ENCODE measurements at regions not wholly inside any gene's neighbourhood (a gene's known extent, or its start where the extent isn't known, plus 50 kb on each side); places are given as distances from the start of the nearest gene placed in this dataset.

GRCh38 chr11:101692980-101693379 lies 109.2 kb upstream of the TRPC6 start:
- TF ChIP-seq MAX (IDR thresholded peaks at IDR 0.05): no peak
- no peak for TF ChIP-seq CREB1 (IDR thresholded peaks at IDR 0.05; ENCODE audit: low read depth)
- TF ChIP-seq TAF1 (IDR thresholded peaks at IDR 0.05; ENCODE audit: low read depth): no peak
- TF ChIP-seq RAD21 (IDR thresholded peaks at IDR 0.05; ENCODE audit: low read depth): no peak
- TF ChIP-seq ZBTB7A (IDR thresholded peaks at IDR 0.05; ENCODE audit: low read depth): no peak
- TF ChIP-seq TEAD4 (IDR thresholded peaks at IDR 0.05): no peak
- TF ChIP-seq NFIC (IDR thresholded peaks at IDR 0.05): no peak
- TF ChIP-seq YY1 (IDR thresholded peaks at IDR 0.05; ENCODE audit: low read depth): no peak
- no peak for TF ChIP-seq TCF12 (IDR thresholded peaks at IDR 0.05; ENCODE audit: low read depth)
- TF ChIP-seq EGR1 (IDR thresholded peaks at IDR 0.05): no peak
- TF ChIP-seq REST (IDR thresholded peaks at IDR 0.05; ENCODE audit: low read depth): no peak
- TF ChIP-seq USF1 (IDR thresholded peaks at IDR 0.05): no peak
- TF ChIP-seq FOXM1 (IDR thresholded peaks at IDR 0.05; ENCODE audit: borderline replicate concordance, low read depth): no peak
- no peak for TF ChIP-seq EP300 (IDR thresholded peaks at IDR 0.05; ENCODE audit: borderline replicate concordance)
- no peak for TF ChIP-seq CEBPB (IDR thresholded peaks at IDR 0.05)

GRCh38 chr11:101686514-101686913 lies 102.7 kb upstream of the TRPC6 start:
- TF ChIP-seq TAF1 (IDR thresholded peaks at IDR 0.05; ENCODE audit: low read depth): no peak
- TF ChIP-seq RAD21 (IDR thresholded peaks at IDR 0.05; ENCODE audit: low read depth): no peak
- TF ChIP-seq TEAD4 (IDR thresholded peaks at IDR 0.05): 0 out of 2 replicates have a peak, but pooled peaks have one; percentile 18
- TF ChIP-seq FOXM1 (IDR thresholded peaks at IDR 0.05; ENCODE audit: borderline replicate concordance, low read depth): no peak
- no peak for TF ChIP-seq USF1 (IDR thresholded peaks at IDR 0.05)
- peak; percentile 74 for TF ChIP-seq NFIC (IDR thresholded peaks at IDR 0.05)
- TF ChIP-seq EP300 (IDR thresholded peaks at IDR 0.05; ENCODE audit: borderline replicate concordance): no peak
- no peak for TF ChIP-seq MAX (IDR thresholded peaks at IDR 0.05)
- TF ChIP-seq CREB1 (IDR thresholded peaks at IDR 0.05; ENCODE audit: low read depth): no peak
- TF ChIP-seq ZBTB7A (IDR thresholded peaks at IDR 0.05; ENCODE audit: low read depth): no peak
- TF ChIP-seq YY1 (IDR thresholded peaks at IDR 0.05; ENCODE audit: low read depth): no peak

GRCh38 chr11:101668236-101668635 lies 84.4 kb upstream of the TRPC6 start:
- TF ChIP-seq YY1 (IDR thresholded peaks at IDR 0.05; ENCODE audit: low read depth): no peak
- no peak for TF ChIP-seq MAX (IDR thresholded peaks at IDR 0.05)
- no peak for TF ChIP-seq EGR1 (IDR thresholded peaks at IDR 0.05)
- TF ChIP-seq RAD21 (IDR thresholded peaks at IDR 0.05; ENCODE audit: low read depth): no peak
- TF ChIP-seq NFIC (IDR thresholded peaks at IDR 0.05): no peak
- TF ChIP-seq FOXM1 (IDR thresholded peaks at IDR 0.05; ENCODE audit: borderline replicate concordance, low read depth): no peak
- TF ChIP-seq TAF1 (IDR thresholded peaks at IDR 0.05; ENCODE audit: low read depth): no peak
- no peak for TF ChIP-seq TCF12 (IDR thresholded peaks at IDR 0.05; ENCODE audit: low read depth)
- no peak for TF ChIP-seq REST (IDR thresholded peaks at IDR 0.05; ENCODE audit: low read depth)
- no peak for TF ChIP-seq ZBTB7A (IDR thresholded peaks at IDR 0.05; ENCODE audit: low read depth)
- TF ChIP-seq USF1 (IDR thresholded peaks at IDR 0.05): no peak
- TF ChIP-seq CREB1 (IDR thresholded peaks at IDR 0.05; ENCODE audit: low read depth): no peak
- no peak for TF ChIP-seq EP300 (IDR thresholded peaks at IDR 0.05; ENCODE audit: borderline replicate concordance)
- no peak for TF ChIP-seq TEAD4 (IDR thresholded peaks at IDR 0.05)

GRCh38 chr11:101666916-101667315 lies 83.1 kb upstream of the TRPC6 start:
- TF ChIP-seq FOXM1 (IDR thresholded peaks at IDR 0.05; ENCODE audit: borderline replicate concordance, low read depth) (no peak), EGR1 (IDR thresholded peaks at IDR 0.05) (no peak), MAX (IDR thresholded peaks at IDR 0.05) (no peak), CREB1 (IDR thresholded peaks at IDR 0.05; ENCODE audit: low read depth) (no peak)

GRCh38 chr11:101661559-101661958 lies 77.8 kb upstream of the TRPC6 start:
- TF ChIP-seq USF1 (IDR thresholded peaks at IDR 0.05) (no peak), RAD21 (IDR thresholded peaks at IDR 0.05; ENCODE audit: low read depth) (no peak), ZBTB7A (IDR thresholded peaks at IDR 0.05; ENCODE audit: low read depth) (no peak), EP300 (IDR thresholded peaks at IDR 0.05; ENCODE audit: borderline replicate concordance) (no peak), CEBPB (IDR thresholded peaks at IDR 0.05) (no peak), MAX (IDR thresholded peaks at IDR 0.05) (no peak), TAF1 (IDR thresholded peaks at IDR 0.05; ENCODE audit: low read depth) (no peak), FOXM1 (IDR thresholded peaks at IDR 0.05; ENCODE audit: borderline replicate concordance, low read depth) (no peak), TCF12 (IDR thresholded peaks at IDR 0.05; ENCODE audit: low read depth) (no peak), YY1 (IDR thresholded peaks at IDR 0.05; ENCODE audit: low read depth) (no peak)

All from Ishikawa (cell line).